IPS DF 4.7 (cell line): ENCODE measurements at regions not wholly inside any gene's neighbourhood (a gene's known extent, or its start where the extent isn't known, plus 50 kb on each side); places are given as distances from the start of the nearest gene placed in this dataset.
A peak's percentile ranks its signal among the peaks of the same experiment; 100 is the strongest.
"Not testable (repeated sequence)": the region's sequence is repeated elsewhere in the genome, so short reads cannot be mapped to it uniquely, and the experiment has no call there.

Experiments used
- DNase-seq: peaks from one replicate; pipeline ENCODE4 v3.0.0-alpha.2; 2013; ENCODE audit warnings: low spot score; ENCODE audit errors: extremely low read depth

DNA sequence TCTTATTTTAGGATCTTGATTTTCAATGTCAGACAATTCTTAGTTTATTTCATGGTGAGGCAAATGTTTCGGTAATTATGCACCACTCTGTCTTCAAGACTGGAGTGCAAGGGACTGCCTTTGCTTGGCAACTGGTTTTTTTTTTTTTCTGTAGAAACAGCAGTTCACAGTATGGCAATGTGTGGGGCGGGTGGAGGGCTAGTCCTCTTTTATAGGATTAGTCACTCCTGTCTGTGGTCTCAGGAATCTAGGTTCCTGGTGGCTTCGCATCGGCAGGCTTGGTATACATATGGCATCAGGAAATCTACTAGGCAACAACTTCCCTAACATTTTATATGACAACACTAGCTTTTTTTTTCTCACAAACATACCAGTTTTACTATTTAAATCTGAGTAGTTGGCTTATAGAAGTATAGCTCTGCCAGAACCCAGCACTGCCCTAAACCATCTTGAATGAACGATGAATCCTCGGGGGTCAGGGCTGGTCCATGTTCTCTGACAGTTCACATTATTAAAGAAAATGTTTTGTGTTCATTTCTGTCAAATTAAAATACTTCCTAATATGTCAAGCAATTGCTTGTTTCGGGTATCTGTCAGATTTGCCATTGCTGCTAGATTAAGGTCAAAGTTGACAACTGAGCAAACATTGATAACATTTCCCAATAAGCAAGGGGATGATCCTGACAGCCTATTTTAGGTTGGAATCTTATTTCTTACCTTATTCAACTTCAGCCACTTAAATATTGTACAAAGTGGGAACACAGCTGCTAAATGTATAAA, 289.7 kb upstream of the VSTM2A start:
- no peak for DNase-seq

DNA sequence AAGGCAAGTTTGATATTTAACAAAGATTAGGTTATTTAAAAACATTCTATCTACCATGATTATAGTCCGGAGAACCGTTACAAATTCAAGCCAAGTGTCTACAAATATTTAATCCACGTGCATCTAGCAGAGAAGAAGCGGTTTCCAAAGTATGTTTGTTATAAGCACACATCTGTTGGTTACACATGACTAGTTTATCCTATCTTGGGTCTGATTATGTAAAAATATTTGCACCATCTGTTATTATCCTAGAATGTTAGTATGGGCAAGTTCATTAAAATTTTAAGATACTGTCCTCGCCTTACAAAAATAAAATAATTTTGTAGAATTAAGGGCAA, 289.2 kb upstream of the VSTM2A start:
- no peak for DNase-seq

DNA sequence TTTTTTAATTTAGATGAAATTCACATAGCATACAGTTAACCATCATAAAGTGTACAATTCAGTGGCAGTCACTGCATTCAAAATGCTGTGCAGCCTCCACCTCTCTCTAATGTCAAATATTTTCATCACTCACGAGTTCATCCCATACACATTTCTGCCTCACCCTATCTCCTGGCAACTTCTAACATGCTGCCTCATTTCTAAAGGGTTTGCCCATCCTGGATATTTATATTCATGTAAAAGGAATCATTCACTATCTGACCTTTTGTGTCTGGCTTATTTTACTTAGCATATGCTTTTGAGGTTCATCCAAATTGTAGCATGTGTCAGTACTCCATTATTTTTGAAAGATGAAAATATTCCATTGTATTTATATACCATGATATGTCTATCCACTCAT, 286.9 kb upstream of the VSTM2A start:
- DNase-seq, result no peak

DNA sequence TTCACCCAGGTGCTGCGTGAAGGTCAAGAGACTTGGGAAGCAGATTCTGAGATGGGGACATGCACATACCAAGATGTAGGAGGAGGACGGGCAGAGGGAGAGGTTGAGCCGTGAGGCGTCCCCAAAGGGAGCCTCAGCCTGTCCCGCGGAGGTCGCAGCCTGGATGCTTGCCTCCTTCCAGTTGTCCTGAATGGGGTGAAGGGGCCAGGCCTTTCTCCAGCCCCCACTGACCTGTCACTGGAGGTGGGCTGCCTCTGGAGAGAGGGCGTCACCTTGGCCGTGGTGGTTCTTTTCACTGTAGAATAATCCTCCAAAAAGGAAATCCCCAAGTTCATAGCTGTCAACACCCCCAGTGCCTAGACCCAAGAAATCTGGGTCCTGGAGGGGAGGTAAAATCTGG, 283.0 kb upstream of the VSTM2A start:
- no peak for DNase-seq

DNA sequence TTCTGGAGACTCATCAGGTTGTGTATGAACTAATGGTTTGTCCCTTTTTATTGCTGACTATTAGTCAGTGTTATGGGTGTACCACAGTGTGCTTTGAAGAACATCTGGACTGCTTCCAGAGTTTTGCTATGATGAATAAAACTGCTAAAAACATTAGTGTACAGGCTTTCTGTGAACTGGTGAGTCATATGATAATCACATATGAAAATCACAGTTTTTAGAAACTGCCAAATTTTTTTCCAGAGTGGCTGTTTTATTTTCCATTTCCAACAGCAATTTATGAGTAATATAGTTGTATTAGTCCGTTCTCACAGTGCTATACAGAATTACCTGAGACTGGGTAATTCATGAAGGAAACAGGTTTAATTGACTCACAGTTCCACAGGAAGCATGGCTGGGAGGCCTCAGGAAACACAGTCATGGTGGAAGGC, 281.2 kb upstream of the VSTM2A start:
- no peak for DNase-seq

DNA sequence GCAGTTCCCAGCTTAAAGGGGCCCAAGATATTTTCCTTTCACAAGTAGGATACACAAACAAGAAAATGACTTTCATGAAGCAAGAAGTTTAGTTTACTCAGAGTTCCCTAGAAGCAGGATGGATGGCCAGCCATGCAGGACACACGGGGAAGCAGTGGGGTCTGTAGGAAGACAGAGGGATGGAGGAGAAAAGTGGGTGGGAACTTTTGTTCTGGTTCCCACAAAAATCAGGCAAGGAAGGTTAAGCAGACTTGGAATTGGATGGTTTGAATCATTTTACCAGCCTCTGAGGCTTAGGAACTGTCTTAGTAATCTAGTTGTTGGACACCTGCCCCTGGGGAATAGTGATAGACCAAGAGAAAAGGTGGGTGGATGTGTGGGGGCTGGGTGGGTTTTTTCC, 263.3 kb upstream of the VSTM2A start:
- DNase-seq, result no peak

DNA sequence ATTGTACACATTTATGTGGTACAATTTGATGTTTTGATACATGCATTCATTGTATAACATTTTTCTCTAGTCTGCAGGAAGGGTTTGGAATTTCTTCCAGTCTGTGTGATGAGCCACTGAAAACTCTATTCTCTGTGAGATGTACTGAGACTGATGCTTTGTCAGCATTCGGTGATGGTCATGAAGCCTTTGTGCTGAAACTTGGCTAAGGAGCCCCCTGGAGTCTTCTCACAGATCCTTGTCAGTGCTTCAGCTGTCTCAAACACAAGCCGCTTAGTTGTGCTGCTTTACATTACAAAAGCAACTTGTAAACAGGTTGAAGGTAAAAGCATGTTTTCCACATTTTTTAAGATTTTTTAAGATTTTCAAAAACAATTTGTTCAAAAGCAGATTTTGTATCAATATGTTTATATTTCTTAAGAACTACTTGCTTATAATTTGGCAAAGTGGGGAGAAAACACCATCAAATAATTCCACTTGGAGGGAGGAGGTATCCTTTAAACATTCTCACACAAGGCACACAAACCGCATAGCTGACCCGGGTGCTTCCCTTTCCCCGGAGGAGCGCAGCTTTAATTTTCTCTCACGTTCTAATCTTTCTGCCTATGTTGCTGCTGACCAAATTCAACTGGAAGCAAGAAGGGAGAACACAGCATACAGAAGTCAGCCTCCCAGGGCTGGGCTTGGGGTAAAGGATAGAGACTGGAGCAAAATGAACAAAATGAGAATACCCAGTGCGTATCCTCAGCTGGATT, 249.8 kb upstream of the VSTM2A start:
- peak; percentile 68 for DNase-seq

DNA sequence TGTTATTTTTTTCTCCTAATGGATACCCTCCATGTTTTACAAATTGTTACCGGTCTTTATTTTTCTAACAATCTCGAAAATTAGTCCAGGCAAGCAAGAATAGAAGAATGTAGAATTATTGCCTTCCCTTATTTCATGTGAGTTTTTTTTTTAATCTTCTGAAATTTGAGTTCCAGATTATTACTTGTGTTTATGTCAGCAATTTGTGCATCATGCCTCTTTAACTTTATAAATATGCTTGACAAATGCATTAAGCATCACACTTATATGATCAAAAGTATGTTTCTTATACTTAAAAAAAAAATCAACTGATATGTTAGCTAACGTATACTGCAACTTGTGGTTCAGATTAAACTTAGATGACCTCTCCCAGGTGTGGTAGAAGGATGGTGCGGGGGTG, 242.7 kb upstream of the VSTM2A start:
- no peak for DNase-seq

DNA sequence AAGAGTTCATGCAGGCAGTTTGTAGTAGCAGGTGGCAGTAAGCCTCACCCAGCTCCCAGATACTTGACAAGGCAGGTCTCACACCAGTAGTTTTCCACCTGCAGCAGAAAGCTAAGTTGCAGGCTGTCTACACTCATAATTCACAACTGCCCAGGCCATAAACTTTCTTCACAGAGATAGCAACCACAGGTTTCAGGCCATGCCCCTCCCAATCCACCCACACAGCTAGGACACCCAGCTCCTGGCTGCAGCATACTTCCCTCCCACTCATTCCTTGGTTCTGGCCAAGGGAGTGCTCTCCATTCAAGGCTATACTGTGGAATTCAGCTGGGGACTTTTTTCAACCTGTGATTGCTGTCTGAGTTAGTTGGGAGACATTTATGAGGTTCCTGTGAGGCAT, 226.2 kb upstream of the VSTM2A start:
- not testable (repeated sequence) for DNase-seq

DNA sequence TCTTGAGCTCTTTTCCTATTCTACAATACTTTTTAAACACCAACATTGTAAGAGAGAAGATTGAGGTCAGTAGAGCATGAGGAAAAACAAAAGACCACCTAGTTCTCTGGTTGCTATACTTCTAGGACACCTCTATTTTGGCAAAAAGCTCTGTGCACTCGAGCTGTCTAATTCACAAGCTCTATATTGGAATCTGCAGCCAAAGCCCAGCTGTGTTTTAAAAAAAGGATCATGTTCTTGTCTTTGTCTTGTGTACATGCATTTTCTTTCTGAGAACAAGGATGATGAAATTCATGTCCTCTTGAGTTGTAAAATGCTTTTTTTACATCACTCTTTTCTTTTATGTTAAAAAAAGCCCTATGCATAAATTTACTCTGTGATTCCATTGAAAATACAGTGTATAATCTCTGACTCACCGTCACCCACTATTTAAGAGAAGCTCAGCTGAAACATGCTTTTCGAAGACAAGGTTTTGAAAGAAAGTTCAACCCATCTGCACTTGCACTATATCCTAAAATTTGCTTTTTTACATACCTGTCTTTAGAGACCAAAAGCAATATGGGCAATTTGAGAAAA, 215.5 kb upstream of the VSTM2A start:
- no peak for DNase-seq

DNA sequence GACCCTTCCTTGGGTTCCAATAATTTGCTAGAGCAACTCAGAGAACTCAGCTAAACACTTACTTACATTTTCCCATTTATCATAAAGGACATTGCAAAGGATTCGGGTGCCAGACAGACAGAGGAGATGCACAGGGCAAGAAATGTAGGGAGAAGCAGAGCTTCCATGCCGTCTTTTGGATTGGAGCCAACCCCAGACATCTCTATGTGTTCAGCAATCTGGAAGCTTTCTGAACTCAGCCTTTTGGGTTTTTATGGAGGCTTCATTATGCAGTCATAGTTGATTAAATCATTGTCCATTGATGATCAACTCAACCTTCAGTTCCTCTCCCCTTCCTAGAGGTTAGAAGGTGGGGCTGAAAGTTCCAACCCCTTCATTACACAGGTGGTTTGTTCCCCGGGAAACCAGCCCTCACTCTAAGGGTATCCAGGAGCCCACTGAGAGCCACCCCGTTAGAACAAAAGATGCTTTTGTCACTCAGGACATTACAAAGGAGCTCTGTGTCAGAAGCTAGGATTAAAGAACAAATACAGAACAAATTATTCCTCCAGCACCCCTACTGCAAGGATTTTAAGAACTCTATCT, 211.9 kb upstream of the VSTM2A start:
- DNase-seq, result no peak

DNA sequence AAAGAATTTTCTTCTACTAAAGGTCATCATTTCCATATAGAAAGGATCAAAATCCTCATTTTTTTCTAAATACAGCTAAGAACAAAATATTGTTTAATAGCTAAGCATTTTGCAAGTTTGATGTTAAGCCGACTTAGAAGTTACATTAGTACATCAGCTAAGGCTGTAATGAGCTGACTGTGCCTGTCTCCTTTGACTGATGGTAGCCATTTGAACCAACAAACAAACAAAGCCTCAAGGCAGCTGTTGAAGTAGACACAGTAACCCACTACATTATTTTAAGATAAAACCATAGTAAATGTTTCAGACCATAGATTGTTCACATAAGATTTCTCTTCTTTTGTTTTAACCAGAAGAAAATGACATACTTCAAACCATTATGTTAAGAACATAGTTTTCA, 210.9 kb upstream of the VSTM2A start:
- DNase-seq, result no peak

DNA sequence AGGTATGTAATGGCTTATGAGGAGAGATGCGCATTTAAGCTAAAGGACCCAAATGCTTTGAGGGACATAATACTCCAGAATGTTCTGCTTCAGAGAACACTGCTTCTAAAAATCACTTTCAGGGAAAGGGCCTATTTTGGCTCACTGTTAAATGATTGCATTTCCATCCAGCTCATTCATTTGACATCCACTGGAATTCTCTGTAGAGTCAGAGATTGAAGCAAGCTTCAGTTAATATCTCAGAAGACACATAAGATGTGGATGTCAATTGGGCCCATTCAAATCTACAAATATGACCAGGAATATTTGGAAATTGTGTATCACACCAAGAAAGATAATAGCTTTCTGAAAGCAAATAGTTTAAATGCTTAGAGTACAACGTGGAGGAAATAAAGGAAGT, 209.9 kb upstream of the VSTM2A start:
- no peak for DNase-seq

DNA sequence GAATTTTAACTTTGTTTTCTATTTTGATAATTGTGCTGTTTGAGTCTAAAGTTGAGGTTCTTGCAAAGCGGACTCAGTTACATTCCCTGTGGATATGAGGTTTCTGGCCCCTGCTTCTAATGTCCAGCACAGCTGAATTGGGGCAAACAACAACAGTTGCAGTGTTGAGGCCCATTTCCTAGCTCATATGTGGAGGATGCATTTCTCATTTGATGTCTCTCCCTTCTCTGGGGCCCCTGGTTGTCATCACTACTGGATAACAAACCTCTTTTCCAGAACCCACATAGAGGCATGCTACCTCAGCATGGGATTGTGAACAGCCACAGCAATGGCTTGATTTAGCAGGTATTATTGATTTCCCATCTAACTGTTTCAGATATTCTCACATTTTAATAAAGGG, 208.2 kb upstream of the VSTM2A start:
- DNase-seq, result no peak

DNA sequence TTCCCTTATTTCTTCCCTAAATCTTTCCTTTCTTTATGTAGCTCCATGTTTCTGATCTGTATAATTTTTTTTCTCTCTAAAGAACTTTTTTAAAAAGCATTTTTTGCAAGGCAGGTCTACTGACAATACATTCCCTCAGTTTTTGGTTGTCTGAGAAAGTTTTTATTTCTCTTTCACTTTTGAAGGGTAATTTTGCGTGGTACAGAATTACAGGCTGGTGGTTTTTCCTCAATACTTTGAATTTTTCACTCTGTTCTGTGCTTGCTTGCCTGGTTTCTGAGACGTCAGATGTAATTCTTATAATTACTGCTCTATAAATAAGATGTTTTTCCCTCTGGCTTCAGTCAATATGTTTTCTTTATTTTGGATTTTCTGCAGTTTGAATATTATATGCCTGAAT, 205.4 kb upstream of the VSTM2A start:
- no peak for DNase-seq

DNA sequence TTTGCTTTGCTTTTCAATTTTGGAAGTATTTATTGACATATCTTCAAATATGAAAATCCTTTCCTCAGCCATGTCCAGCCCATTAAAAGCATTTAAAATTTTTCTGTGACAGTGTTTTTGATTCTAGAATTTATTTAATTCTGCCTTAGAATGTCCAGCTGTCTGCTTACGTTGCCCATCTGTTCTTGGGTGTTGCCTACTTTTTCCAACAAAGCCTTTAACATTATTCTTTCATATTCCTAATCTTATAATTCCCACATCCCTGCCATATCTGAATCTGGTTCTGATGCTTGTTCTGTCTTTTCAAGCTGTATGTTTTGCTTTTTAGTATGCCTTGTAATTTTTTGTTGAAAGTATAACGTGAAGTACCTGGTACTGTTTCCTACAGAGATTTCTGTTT, 204.7 kb upstream of the VSTM2A start:
- no peak for DNase-seq

DNA sequence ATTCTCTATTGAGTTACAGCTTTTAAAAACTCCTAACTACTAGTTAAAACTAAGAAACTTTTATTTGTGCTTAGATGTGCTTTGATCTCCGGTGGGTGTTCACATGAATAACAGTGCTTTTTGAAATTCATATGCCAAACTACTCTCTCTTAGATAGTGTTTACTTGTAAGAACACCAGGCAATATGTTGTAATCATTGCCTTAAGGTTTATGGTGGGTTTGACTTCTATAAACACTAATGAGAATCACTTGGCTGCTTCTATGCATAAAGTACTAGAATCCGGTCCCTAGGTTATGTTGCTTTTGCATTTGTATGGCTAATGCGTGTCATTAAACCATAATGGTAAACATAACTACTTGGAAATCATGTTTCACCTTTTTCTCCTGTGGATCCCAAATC, 203.9 kb upstream of the VSTM2A start:
- no peak for DNase-seq

DNA sequence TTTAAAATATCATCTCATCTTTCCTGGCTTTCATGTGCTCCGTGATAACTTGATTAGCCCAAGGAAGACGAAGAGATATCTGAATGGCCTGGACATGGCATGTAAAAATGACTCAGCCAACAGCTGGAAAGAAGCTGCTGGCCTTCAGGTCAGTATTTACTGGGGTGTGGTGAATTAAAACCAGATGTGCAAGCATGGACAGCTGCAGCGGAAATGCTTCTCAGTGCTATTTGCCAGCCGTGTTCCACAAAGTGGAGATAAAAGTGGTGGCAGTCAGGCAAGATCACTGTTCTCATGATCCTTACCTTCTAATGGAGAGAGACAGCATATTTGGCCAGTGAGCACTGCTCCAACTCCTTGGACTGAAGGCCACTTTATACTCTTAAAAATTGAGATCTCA, 203.1 kb upstream of the VSTM2A start:
- no peak for DNase-seq

DNA sequence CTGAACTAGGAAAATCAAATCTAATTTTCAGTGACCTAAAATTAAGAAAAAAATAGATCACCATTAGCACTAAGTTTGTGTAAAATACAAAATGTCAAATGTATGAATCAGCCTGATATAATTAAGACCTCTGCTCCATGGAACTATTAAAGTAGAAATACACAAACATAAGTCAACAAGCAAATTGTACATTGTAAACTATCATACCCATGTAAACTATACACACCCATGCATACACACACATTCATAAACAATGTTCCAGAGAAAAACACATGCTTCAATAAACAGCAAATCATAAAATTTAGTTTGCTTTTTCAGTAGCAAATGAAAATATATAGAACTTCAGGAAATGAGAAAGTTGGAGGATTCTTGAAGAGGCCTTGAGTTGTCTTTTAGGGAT, 199.7 kb upstream of the VSTM2A start:
- no peak for DNase-seq

DNA sequence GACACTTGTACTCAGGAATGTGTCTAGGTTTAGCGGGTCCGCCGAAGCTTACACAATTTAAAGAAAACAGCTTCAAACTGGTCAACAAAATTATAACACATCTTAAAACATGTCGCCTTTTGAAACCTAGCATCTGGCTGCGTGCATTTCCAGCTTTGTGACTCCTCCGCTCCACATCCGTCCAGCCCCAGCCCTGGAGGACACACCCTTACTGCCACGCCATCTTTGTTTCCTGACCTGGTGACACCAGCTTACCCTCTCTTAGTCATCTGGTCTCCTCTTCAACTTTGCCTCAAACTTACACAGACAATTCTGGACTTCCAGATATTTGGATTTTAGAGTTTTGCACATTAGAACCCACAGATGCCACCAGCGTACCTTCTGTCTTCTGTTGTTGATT, 198.7 kb upstream of the VSTM2A start:
- DNase-seq, result no peak

DNA sequence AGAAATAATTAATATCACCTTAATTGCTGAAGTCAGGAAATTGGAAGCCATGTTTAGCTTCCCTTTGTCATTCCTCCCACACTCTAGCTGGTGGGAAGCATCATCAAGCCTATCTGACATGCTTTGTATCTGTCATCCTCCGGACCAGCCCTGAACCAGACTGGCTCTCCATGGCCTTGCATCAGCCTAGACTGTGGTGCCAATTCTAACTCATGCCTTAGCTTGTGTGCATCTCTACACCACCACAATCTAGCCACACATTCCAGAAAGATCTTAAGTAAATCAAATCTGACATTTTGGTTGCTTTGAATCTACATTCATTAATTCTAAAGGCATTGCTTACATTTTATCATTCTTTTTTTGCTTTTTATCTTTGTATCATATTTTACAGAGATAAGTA, 196.4 kb upstream of the VSTM2A start:
- no peak for DNase-seq

DNA sequence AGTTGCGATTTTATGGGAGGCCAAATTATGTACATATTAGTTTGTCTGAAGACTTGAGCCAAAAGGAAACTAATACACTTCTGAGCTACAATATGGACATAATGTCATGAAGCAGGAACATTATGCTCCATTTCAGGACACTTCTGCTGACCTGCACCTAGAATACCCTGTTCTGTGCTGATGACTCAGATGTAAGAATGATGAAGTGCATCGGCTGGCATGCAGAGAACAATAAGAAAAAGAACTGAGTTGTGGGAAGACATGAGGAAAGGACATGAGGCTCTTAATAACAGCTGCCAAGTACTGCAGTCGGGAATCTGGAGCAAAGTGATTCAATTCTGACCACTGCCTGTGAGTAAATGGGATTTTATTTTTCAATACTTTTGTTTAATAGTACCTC, 192.9 kb upstream of the VSTM2A start:
- DNase-seq, result no peak

DNA sequence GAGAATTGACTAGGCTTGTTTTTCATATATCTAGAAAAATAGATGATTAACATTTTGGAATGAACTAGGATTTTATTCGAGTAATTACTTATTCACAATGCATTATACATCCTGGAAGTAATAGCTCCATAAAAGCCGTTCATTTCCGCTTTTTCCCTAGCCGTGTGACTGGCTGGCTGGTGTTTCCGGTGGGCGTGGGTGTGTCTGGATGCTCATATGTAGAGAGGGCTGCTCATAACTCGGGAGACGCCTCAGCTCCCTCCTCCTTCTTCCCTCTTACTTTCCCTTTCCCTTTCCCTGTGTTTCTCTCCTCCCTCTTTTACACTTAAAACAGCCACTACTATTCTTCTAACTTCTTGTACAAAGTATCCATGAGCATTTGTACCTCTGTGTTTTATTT, 187.7 kb upstream of the VSTM2A start:
- DNase-seq, result no peak
